HG02759 (cell line): ENCODE measurements at regions not wholly inside any gene's neighbourhood (a gene's known extent, or its start where the extent isn't known, plus 50 kb on each side); places are given as distances from the start of the nearest gene placed in this dataset.

Experiments used
- ATAC-seq: cut with Tn5 transposase; IDR thresholded peaks from one replicate; pipeline ENCODE4 v1.9.1; 2021; ENCODE audit warnings: mild to moderate bottlenecking, moderate library complexity; ENCODE audit not compliant: unreplicated experiment

- ATAC-seq, result no peak
These were observed 90.4 kb upstream of the PARD3B start for GRCh38 chr2:204454672-204455380.

GRCh38 chr2:204468746-204469429, 76.4 kb upstream of the PARD3B start:
- ATAC-seq, result no peak

GRCh38 chr2:204470178-204470620, 75.1 kb upstream of the PARD3B start:
- no peak for ATAC-seq

- ATAC-seq, result no peak
These were observed 74.6 kb upstream of the PARD3B start for GRCh38 chr2:204470621-204471196.

- no peak for ATAC-seq
These were observed 72.9 kb upstream of the PARD3B start for GRCh38 chr2:204472375-204472774.

- ATAC-seq, result no peak
These were observed 72.1 kb upstream of the PARD3B start for GRCh38 chr2:204473224-204473623.

- no peak for ATAC-seq
These were observed 69.9 kb upstream of the PARD3B start for GRCh38 chr2:204475399-204475798.

- no peak for ATAC-seq
These were observed 67.8 kb upstream of the PARD3B start for GRCh38 chr2:204477358-204477950.

GRCh38 chr2:204479557-204479956, 65.7 kb upstream of the PARD3B start:
- ATAC-seq, result no peak

- ATAC-seq, result no peak
These were observed 64.6 kb upstream of the PARD3B start for GRCh38 chr2:204480676-204481075.

GRCh38 chr2:204483608-204484081, 61.6 kb upstream of the PARD3B start:
- no peak for ATAC-seq

- no peak for ATAC-seq
These were observed 59.0 kb upstream of the PARD3B start for GRCh38 chr2:204486321-204486720.

- ATAC-seq, result no peak
These were observed 58.5 kb upstream of the PARD3B start for GRCh38 chr2:204486805-204487204.

GRCh38 chr2:204487447-204488229, 57.6 kb upstream of the PARD3B start:
- ATAC-seq, result no peak

- no peak for ATAC-seq
These were observed 53.7 kb upstream of the PARD3B start for GRCh38 chr2:204491528-204491927.

GRCh38 chr2:204492417-204492816, 52.9 kb upstream of the PARD3B start:
- no peak for ATAC-seq

- ATAC-seq, result no peak
These were observed 50.6 kb upstream of the PARD3B start for GRCh38 chr2:204494681-204495080.

GRCh38 chr2:204495381-204495780, 49.9 kb upstream of the PARD3B start:
- no peak for ATAC-seq
